ENCODE measurements at regions not wholly inside any gene's neighbourhood (a gene's known extent, or its start where the extent isn't known, plus 50 kb on each side); places are given as distances from the start of the nearest gene placed in this dataset.

DNA sequence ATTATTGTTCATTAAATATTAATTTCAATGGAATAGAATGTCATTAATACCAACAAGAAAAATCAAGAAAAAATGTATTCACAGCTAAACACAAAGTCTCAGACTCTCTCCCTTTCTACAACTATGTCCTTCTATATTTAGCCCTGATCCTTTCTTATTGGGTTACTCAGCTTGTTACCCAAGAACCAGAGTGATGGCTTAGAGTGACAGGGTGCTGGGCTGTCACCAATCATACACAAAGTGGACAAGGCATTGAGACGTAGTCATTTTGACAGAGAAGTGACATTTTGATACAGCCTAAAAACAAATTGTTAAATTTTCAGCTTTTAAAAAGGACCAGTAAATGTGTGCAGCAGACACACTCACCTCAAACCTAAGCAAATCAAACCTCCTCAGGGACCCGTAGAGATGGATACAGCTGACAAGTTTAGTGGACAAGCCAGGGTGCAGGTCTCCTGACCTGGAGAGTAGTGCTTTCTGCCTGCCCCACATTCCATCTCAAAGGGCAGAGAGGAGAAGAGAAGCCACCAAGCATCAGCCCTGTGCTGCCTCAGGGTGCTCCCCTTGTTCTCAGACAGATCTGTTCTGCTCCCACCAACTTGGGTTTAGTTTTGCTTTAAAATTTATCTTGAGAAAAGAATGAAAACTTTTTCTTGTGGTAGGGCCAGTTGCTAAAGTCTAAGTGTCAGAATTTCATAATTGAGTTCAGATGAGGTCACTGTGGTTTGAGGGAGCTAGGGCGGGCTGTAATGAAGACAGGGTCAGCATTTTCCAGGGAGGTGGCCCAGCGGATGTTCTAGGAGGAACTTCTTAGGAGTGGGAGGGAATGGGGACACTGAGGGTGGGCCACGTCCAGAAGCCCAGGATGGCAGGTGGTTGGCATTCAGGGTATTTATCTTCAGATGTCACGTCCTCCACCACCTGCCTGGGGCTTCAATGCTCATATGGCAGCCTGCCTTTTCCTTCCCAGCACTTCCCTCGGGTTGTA, 136.5 kb upstream of the TBL1XR1 start:
- intact Hi-C loops (cut with DNase I; ENCODE audit: low total_unique reads), result no loop called here
- H3K4me3 ChIP-seq, result no peak overlapping the region
- no peak for DNase-seq
- WGBS, 2 donors, result 74 to 81% methylated on average over 7 of the region's 7 CpGs
- TF ChIP-seq POLR2A (IDR thresholded peaks at IDR 0.05), result no peak
- TF ChIP-seq, protein P1, sequence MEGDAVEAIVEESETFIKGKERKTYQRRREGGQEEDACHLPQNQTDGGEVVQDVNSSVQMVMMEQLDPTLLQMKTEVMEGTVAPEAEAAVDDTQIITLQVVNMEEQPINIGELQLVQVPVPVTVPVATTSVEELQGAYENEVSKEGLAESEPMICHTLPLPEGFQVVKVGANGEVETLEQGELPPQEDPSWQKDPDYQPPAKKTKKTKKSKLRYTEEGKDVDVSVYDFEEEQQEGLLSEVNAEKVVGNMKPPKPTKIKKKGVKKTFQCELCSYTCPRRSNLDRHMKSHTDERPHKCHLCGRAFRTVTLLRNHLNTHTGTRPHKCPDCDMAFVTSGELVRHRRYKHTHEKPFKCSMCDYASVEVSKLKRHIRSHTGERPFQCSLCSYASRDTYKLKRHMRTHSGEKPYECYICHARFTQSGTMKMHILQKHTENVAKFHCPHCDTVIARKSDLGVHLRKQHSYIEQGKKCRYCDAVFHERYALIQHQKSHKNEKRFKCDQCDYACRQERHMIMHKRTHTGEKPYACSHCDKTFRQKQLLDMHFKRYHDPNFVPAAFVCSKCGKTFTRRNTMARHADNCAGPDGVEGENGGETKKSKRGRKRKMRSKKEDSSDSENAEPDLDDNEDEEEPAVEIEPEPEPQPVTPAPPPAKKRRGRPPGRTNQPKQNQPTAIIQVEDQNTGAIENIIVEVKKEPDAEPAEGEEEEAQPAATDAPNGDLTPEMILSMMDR (IDR thresholded peaks at IDR 0.05), result no peak
- no peak overlapping the region for H3K27ac ChIP-seq
- no peaks in the 10 kb centered on the region for H3K4me1 ChIP-seq
- H3K36me3 ChIP-seq (ENCODE audit: low read depth, missing control alignments), result no peaks in the 10 kb centered on the region
- no peaks in the 10 kb centered on the region for H3K27me3 ChIP-seq
- H3K9me3 ChIP-seq, result no peaks in the 10 kb centered on the region

DNA sequence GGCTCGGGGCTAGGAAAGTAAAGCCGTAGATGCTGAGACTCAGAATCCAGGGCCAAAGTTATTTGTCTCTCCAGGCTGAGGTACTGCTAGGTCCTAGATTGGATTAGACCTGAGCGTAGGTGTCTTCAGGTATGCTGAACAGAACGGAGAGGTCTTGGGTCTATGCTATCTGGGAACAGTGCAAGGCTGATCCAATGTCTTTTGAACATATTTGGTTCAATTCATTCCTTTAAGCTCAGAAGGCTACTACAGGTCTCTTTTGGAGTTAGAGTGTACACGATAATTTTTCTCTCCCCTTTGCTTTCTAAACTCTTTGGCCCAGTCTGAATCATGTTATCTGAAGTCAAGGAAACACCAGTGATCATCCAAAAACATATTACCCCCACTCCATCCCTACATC, 137.5 kb upstream of the TBL1XR1 start:
- no peak for TF ChIP-seq POLR2A (IDR thresholded peaks at IDR 0.05)
- TF ChIP-seq, protein P1 (IDR thresholded peaks at IDR 0.05), result no peak
- Histone ChIP-seq H3K4me1 (no peaks in the 10 kb centered on the region), H3K36me3 (ENCODE audit: low read depth, missing control alignments) (no peaks in the 10 kb centered on the region), H3K9me3 (no peaks in the 10 kb centered on the region), H3K27ac (no peak overlapping the region), H3K27me3 (no peaks in the 10 kb centered on the region), H3K4me3 (no peak overlapping the region)
- 86 to 90% methylated on average over 5 of the region's 5 CpGs for WGBS, 2 donors
- intact Hi-C loops (cut with DNase I; ENCODE audit: low total_unique reads), result no loop called here
- DNase-seq, result no peak

DNA sequence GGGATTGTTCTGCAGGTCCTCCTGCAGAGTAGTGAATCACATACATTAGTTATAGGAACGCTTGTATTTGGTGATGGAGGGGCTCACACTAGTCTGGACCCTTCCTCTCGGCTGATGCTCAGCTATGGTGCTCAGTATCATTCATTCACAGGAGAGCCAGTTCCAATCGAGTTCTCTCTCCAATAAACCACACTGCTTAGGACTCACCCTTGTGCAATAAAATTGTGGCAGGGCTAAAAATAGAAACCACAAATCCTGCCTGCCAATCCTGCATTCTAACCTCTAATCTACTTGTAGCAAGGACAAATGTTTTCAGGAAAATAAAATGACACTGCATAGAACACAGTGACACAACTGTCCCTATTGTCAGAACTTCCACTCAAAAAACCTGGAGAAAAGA, 138.4 kb upstream of the TBL1XR1 start:
- intact Hi-C loops (cut with DNase I; ENCODE audit: low total_unique reads), result no loop called here
- Histone ChIP-seq H3K27ac (no peak overlapping the region), H3K9me3 (no peaks in the 10 kb centered on the region), H3K27me3 (no peaks in the 10 kb centered on the region), H3K4me1 (no peaks in the 10 kb centered on the region), H3K4me3 (no peak overlapping the region), H3K36me3 (ENCODE audit: low read depth, missing control alignments) (no peaks in the 10 kb centered on the region)
- TF ChIP-seq, protein P1 (IDR thresholded peaks at IDR 0.05), result no peak
- TF ChIP-seq POLR2A (IDR thresholded peaks at IDR 0.05), result no peak
- 80 to 85% methylated on average over 3 of the region's 3 CpGs for WGBS, 2 donors
- DNase-seq, result no peak

DNA sequence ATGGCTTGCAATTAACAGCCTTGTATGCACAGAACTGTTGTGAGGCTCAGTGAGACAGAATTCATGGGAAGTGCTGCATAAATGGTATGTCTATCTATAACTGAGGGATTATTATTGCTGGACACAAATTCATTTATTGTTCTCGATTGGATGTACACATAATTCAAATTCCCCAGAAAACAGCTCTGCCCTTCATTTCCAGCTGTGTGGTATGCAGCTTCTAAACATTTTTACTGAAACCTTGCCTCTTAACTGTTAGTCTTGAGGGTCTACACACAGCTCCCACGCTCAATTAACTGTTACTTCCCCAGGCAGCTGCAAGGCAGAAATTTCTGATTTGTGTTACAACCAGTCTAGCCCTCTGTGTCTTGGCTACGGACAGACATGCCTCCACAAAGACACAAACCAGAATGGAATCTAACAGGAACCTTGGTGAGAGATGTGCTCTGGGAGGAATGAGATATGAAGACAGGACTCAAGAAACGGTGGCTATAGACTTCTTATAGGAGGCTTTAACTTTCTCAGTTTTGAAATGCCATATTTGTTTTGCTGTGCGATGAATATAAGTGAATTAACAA, 139.7 kb upstream of the TBL1XR1 start:
- Histone ChIP-seq H3K27me3 (no peaks in the 10 kb centered on the region), H3K4me1 (no peaks in the 10 kb centered on the region), H3K9me3 (no peaks in the 10 kb centered on the region), H3K36me3 (ENCODE audit: low read depth, missing control alignments) (no peaks in the 10 kb centered on the region), H3K4me3 (no peak overlapping the region), H3K27ac (no peak overlapping the region)
- no peak for DNase-seq
- TF ChIP-seq, protein P1 (IDR thresholded peaks at IDR 0.05), result no peak
- TF ChIP-seq POLR2A (IDR thresholded peaks at IDR 0.05), result no peak
- intact Hi-C loops (cut with DNase I; ENCODE audit: low total_unique reads), result no loop called here
- WGBS, 2 donors, result 83 to 89% methylated on average over 5 of the region's 5 CpGs

Measured in testis (tissue), 2 donors.